Omental fat pad (tissue), 3 donors: ENCODE measurements at regions not wholly inside any gene's neighbourhood (a gene's known extent, or its start where the extent isn't known, plus 50 kb on each side); places are given as distances from the start of the nearest gene placed in this dataset.

ENCODE experiments used
- ATAC-seq: fragments of 150-250 bp; one replicate; pipeline ENCODE4 v1.9.1; 2016; ENCODE audit warnings: mild to moderate bottlenecking, moderate library complexity; ENCODE audit not compliant: low FRiP score
- DNase-seq: peaks from one replicate; pipeline ENCODE4 v3.0.0-alpha.2; 2019; ENCODE audit warnings: low spot score
- CTCF ChIP-seq, 3 donors: fragments of 450-650 bp; IDR thresholded peaks; one replicate each; pipeline ENCODE4 v1.5.1; 2016 to 2017; ENCODE audit warnings: antibody characterized with exemption in 3 of 3, mild to moderate bottlenecking in 3 of 3, moderate library complexity in 2 of 3

DNA sequence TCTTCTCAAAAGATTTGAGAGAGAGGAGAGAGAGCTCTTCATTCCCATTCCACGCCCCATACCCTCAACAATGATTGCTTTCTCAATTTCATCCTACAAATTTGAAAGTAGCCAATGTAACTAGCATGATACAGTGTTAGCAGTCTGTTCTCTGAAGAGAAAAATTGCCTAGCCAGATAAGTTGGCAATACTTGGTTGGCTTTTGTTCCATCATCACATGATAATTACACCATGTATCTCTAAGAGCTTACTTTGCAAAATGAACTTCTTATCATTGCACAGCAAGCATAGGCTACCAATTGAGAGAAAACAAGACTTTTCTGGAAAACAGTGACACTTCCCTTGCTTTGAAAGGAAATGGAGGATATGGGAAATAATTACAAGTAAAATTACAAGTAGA, 68.9 kb downstream of the FSCB start:
- no peak for DNase-seq
- ATAC-seq = no peak
- TF ChIP-seq CTCF (IDR thresholded peaks at IDR 0.05) = no peak

DNA sequence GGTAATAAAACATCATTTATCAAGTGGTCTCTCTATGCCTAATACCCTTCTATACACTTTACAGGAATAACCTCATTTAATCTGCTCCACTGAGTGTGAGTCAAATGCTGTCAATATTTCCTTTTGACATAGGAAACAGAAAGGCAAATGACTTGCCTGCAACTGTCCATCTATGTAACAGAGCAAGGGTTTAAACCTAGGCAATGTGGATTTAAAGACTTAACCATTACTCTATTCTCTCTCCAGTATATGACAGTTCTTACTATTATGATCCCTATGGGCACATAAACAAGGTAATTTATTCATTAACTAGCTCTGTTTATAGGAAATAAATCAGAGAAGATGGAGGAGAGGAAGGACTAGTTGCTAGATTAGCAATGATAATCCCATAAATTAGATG, 70.6 kb downstream of the FSCB start:
- no peak for ATAC-seq
- TF ChIP-seq CTCF (IDR thresholded peaks at IDR 0.05) = no peak
- DNase-seq = no peak

GRCh38 chr14:44428231-44428945, 78.7 kb downstream of the FSCB start:
- no peak for TF ChIP-seq CTCF (IDR thresholded peaks at IDR 0.05)
- no peak for ATAC-seq
- DNase-seq = no peak

- DNase-seq (no peak), ATAC-seq (no peak)
- TF ChIP-seq CTCF (IDR thresholded peaks at IDR 0.05) = no peak
Observed at GRCh38 chr14:44422699-44423098, 84.4 kb downstream of the FSCB start.

- DNase-seq (no peak), ATAC-seq (no peak)
- TF ChIP-seq CTCF (IDR thresholded peaks at IDR 0.05) = no peak
Observed at GRCh38 chr14:44420226-44420625, 86.9 kb downstream of the FSCB start.

- TF ChIP-seq CTCF (IDR thresholded peaks at IDR 0.05) = no peak
- ATAC-seq = no peak
- no peak for DNase-seq
Observed at GRCh38 chr14:44418856-44419255, 88.2 kb downstream of the FSCB start.

- no peak for TF ChIP-seq CTCF (IDR thresholded peaks at IDR 0.05)
- DNase-seq (no peak), ATAC-seq (no peak)
Observed at GRCh38 chr14:44417809-44418208, 89.3 kb downstream of the FSCB start.
